ENCODE measurements at regions not wholly inside any gene's neighbourhood (a gene's known extent, or its start where the extent isn't known, plus 50 kb on each side); places are given as distances from the start of the nearest gene placed in this dataset.

- Histone ChIP-seq H3K4me2 (ENCODE audit: control insufficient read depth, extremely low read depth, insufficient read depth, low read depth, low read length) (no peak overlapping the region), H3K9ac (ENCODE audit: control insufficient read depth, extremely low read depth, insufficient read depth, low read length) (no peak overlapping the region), H3K4me1 (ENCODE audit: control insufficient read depth, extremely low read depth, insufficient read depth, low read length) (no peaks in the 10 kb centered on the region), H3K36me3 (ENCODE audit: control insufficient read depth in 2 of 2, extremely low read depth in 1 of 2, insufficient read depth in 2 of 2, low read length in 2 of 2) (no peaks in the 10 kb centered on the region), H2AFZ (ENCODE audit: control insufficient read depth, low read length) (no peak overlapping the region), H3K9me3 (ENCODE audit: control insufficient read depth, low read depth, low read length) (no peaks in the 10 kb centered on the region), H3K27ac (ENCODE audit: control insufficient read depth, insufficient read depth, low read length) (no peak overlapping the region), H3K79me2 (ENCODE audit: control insufficient read depth, insufficient read depth, low read length) (no peaks in the 10 kb centered on the region), H4K20me1 (ENCODE audit: control insufficient read depth, extremely low read depth, insufficient read depth, low read length) (no peaks in the 10 kb centered on the region), H3K9me1 (ENCODE audit: control insufficient read depth, extremely low read depth, insufficient read depth, low read length) (no peaks in the 10 kb centered on the region), H3K27me3 (ENCODE audit: control insufficient read depth, extremely low read depth, insufficient read depth, low read length) (no peaks in the 10 kb centered on the region), H3K4me3 (ENCODE audit: control insufficient read depth in 2 of 3, extremely low read depth in 1 of 3, insufficient read depth in 2 of 3, low read depth in 1 of 3, low read length in 3 of 3) (no peak overlapping the region)
- TF ChIP-seq EZH2 (IDR thresholded peaks at IDR 0.05; ENCODE audit: low read length), result no peak
- DNase-seq (ENCODE audit: low read depth, low spot score), result no peak
- no peak for FAIRE-seq
- dilution Hi-C loops (cut with MboI; ENCODE audit: extremely low pct_ligation_motif_present, low sequenced_read_pairs), result no loop called here
These were observed 257.8 kb upstream of the PCDH15 start for GRCh38 chr10:55058800-55059199.

- DNase-seq (ENCODE audit: low read depth, low spot score) (no peak), FAIRE-seq (no peak)
- Histone ChIP-seq H3K36me3 (ENCODE audit: control insufficient read depth in 2 of 2, extremely low read depth in 1 of 2, insufficient read depth in 2 of 2, low read length in 2 of 2) (no peaks in the 10 kb centered on the region), H2AFZ (ENCODE audit: control insufficient read depth, low read length) (no peak overlapping the region), H3K9ac (ENCODE audit: control insufficient read depth, extremely low read depth, insufficient read depth, low read length) (no peak overlapping the region), H3K79me2 (ENCODE audit: control insufficient read depth, insufficient read depth, low read length) (no peaks in the 10 kb centered on the region), H3K4me1 (ENCODE audit: control insufficient read depth, extremely low read depth, insufficient read depth, low read length) (no peaks in the 10 kb centered on the region), H3K9me3 (ENCODE audit: control insufficient read depth, low read depth, low read length) (no peaks in the 10 kb centered on the region), H3K27me3 (ENCODE audit: control insufficient read depth, extremely low read depth, insufficient read depth, low read length) (no peaks in the 10 kb centered on the region), H3K27ac (ENCODE audit: control insufficient read depth, insufficient read depth, low read length) (no peak overlapping the region), H4K20me1 (ENCODE audit: control insufficient read depth, extremely low read depth, insufficient read depth, low read length) (no peaks in the 10 kb centered on the region), H3K4me2 (ENCODE audit: control insufficient read depth, extremely low read depth, insufficient read depth, low read depth, low read length) (no peak overlapping the region), H3K4me3 (ENCODE audit: control insufficient read depth in 2 of 3, extremely low read depth in 1 of 3, insufficient read depth in 2 of 3, low read depth in 1 of 3, low read length in 3 of 3) (no peak overlapping the region), H3K9me1 (ENCODE audit: control insufficient read depth, extremely low read depth, insufficient read depth, low read length) (no peaks in the 10 kb centered on the region)
- TF ChIP-seq EZH2 (IDR thresholded peaks at IDR 0.05; ENCODE audit: low read length) (no peak), CTCF (optimal IDR thresholded peaks at IDR 0.05 in 1 of 3, IDR thresholded peaks at IDR 0.05 in 1 of 3, conservative IDR thresholded peaks at IDR 0.05 in 1 of 3; ENCODE audit: extremely low read depth in 1 of 3, insufficient read depth in 2 of 3, low read length in 3 of 3) (no peak)
- dilution Hi-C loops (cut with MboI; ENCODE audit: extremely low pct_ligation_motif_present, low sequenced_read_pairs), result no loop called here
These were observed 250.5 kb upstream of the PCDH15 start for GRCh38 chr10:55051515-55051914.

- no peak overlapping the region for H3K27ac ChIP-seq (ENCODE audit: control insufficient read depth, insufficient read depth, low read length)
- FAIRE-seq, result no peak
- no peaks in the 10 kb centered on the region for H3K36me3 ChIP-seq (ENCODE audit: control insufficient read depth in 2 of 2, extremely low read depth in 1 of 2, insufficient read depth in 2 of 2, low read length in 2 of 2)
- no peak overlapping the region for H3K4me2 ChIP-seq (ENCODE audit: control insufficient read depth, extremely low read depth, insufficient read depth, low read depth, low read length)
- H3K4me1 ChIP-seq (ENCODE audit: control insufficient read depth, extremely low read depth, insufficient read depth, low read length), result no peaks in the 10 kb centered on the region
- no peak overlapping the region for H3K9ac ChIP-seq (ENCODE audit: control insufficient read depth, extremely low read depth, insufficient read depth, low read length)
- dilution Hi-C loops (cut with MboI; ENCODE audit: extremely low pct_ligation_motif_present, low sequenced_read_pairs), result no loop called here
- TF ChIP-seq CTCF (optimal IDR thresholded peaks at IDR 0.05 in 1 of 3, IDR thresholded peaks at IDR 0.05 in 1 of 3, conservative IDR thresholded peaks at IDR 0.05 in 1 of 3; ENCODE audit: extremely low read depth in 1 of 3, insufficient read depth in 2 of 3, low read length in 3 of 3) (no peak), EZH2 (IDR thresholded peaks at IDR 0.05; ENCODE audit: low read length) (no peak)
- no peaks in the 10 kb centered on the region for H3K27me3 ChIP-seq (ENCODE audit: control insufficient read depth, extremely low read depth, insufficient read depth, low read length)
- H3K9me1 ChIP-seq (ENCODE audit: control insufficient read depth, extremely low read depth, insufficient read depth, low read length), result no peaks in the 10 kb centered on the region
- DNase-seq (ENCODE audit: low read depth, low spot score), result no peak
- H4K20me1 ChIP-seq (ENCODE audit: control insufficient read depth, extremely low read depth, insufficient read depth, low read length), result no peaks in the 10 kb centered on the region
- H3K79me2 ChIP-seq (ENCODE audit: control insufficient read depth, insufficient read depth, low read length), result no peaks in the 10 kb centered on the region
- H3K4me3 ChIP-seq (ENCODE audit: control insufficient read depth in 2 of 3, extremely low read depth in 1 of 3, insufficient read depth in 2 of 3, low read depth in 1 of 3, low read length in 3 of 3), result no peak overlapping the region
- H2AFZ ChIP-seq (ENCODE audit: control insufficient read depth, low read length), result no peak overlapping the region
- H3K9me3 ChIP-seq (ENCODE audit: control insufficient read depth, low read depth, low read length), result no peaks in the 10 kb centered on the region
These were observed 247.9 kb upstream of the PCDH15 start for GRCh38 chr10:55048830-55049498.
